ENCODE measurements at regions not wholly inside any gene's neighbourhood (a gene's known extent, or its start where the extent isn't known, plus 50 kb on each side); places are given as distances from the start of the nearest gene placed in this dataset.
"Not testable (repeated sequence)": the region's sequence is repeated elsewhere in the genome, so short reads cannot be mapped to it uniquely, and the experiment has no call there.

DNA sequence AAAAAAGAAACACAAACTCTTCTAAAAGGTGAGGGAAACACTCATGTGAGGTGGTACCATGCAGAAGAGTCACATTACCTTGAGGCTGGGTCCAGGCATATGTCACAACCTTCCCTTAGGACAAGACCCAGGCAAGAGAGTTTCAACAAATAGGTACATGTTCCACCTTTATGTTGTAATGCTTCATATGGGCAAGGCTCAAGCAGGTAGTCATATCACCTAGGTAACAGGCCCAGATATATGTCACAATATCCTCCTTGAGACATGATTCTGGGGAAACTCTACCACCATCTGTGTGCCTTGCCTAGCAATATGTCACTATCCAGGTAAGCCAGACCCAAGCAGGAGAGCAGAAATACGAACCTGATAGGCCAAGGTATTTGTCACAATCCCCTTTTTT, 892.2 kb upstream of the AMELY start:
- no peak overlapping the region for H3K27ac Mint-ChIP-seq
- no peaks in the 10 kb centered on the region for H3K9me3 Mint-ChIP-seq
- intact Hi-C loops (cut with micrococcal nuclease), result no loop called here
- H3K27me3 Mint-ChIP-seq, result no peaks in the 10 kb centered on the region
- no peak overlapping the region for H3K4me3 Mint-ChIP-seq
- H3K4me1 Mint-ChIP-seq, result no peaks in the 10 kb centered on the region
- no peak for DNase-seq
- no peaks in the 10 kb centered on the region for H3K36me3 Mint-ChIP-seq (ENCODE audit: low read depth)

DNA sequence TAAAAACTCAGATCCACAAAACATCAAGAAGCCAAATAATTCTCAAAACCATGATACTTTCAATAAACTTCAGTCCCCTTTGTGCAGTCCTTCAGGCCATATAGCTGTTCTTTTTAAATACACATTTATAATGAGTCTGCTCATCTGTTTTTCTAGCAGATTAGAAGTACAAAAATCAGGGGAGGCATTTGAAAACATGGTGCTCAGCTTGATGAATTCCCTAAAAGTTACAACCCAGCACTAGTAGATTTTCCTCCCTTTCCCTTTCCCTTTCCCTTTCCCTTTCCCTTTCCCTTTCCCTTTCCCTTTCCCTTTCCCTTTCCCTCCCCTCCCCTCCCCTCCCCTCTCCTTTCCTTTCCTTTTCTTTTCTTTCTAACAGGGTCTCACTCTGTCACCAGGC, 884.6 kb upstream of the AMELY start:
- Mint-ChIP-seq H3K36me3 (ENCODE audit: low read depth) (no peaks in the 10 kb centered on the region), H3K27me3 (no peaks in the 10 kb centered on the region), H3K4me1 (no peaks in the 10 kb centered on the region), H3K9me3 (no peaks in the 10 kb centered on the region), H3K27ac (no peak overlapping the region), H3K4me3 (no peak overlapping the region)
- intact Hi-C loops (cut with micrococcal nuclease), result no loop called here
- no peak for DNase-seq

GRCh38 chrY:7794441-7794840, 882.9 kb upstream of the AMELY start:
- H3K4me3 Mint-ChIP-seq, result no peak overlapping the region
- no peaks in the 10 kb centered on the region for H3K36me3 Mint-ChIP-seq (ENCODE audit: low read depth)
- H3K27me3 Mint-ChIP-seq, result no peaks in the 10 kb centered on the region
- no peak for DNase-seq
- intact Hi-C loops (cut with micrococcal nuclease), result no loop called here
- no peaks in the 10 kb centered on the region for H3K9me3 Mint-ChIP-seq
- H3K4me1 Mint-ChIP-seq, result no peaks in the 10 kb centered on the region
- no peak overlapping the region for H3K27ac Mint-ChIP-seq

DNA sequence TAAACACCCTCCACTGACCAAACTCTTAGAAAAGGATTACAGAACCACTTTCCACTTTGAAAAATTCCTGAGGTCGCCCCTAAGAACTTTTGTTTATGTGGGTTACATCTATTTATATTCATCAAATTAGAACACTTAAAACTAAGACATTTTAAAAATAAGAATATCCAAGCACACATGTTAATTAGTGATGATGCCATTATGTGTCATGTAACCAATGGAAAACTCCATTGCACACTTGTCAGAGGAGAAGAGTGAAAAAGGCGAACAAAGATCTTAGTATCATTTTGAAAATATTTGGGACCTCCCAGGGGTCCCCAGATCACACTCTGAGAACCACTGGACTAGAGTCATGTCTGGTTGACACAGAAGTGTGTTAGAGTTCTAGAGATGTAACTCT, 882.4 kb upstream of the AMELY start:
- Mint-ChIP-seq H3K4me3 (no peak overlapping the region), H3K27ac (no peak overlapping the region), H3K27me3 (no peaks in the 10 kb centered on the region), H3K9me3 (no peaks in the 10 kb centered on the region), H3K36me3 (ENCODE audit: low read depth) (no peaks in the 10 kb centered on the region), H3K4me1 (no peaks in the 10 kb centered on the region)
- DNase-seq, result no peak
- intact Hi-C loops (cut with micrococcal nuclease), result no loop called here

GRCh38 chrY:7792431-7792830, 880.9 kb upstream of the AMELY start:
- H3K27me3 Mint-ChIP-seq, result no peaks in the 10 kb centered on the region
- no peaks in the 10 kb centered on the region for H3K4me1 Mint-ChIP-seq
- H3K4me3 Mint-ChIP-seq, result no peak overlapping the region
- no peak for DNase-seq
- H3K27ac Mint-ChIP-seq, result no peak overlapping the region
- H3K36me3 Mint-ChIP-seq (ENCODE audit: low read depth), result no peaks in the 10 kb centered on the region
- H3K9me3 Mint-ChIP-seq, result no peaks in the 10 kb centered on the region
- intact Hi-C loops (cut with micrococcal nuclease), result no loop called here

- Mint-ChIP-seq H3K36me3 (ENCODE audit: low read depth) (no peaks in the 10 kb centered on the region), H3K4me1 (no peaks in the 10 kb centered on the region), H3K4me3 (no peak overlapping the region), H3K27me3 (no peaks in the 10 kb centered on the region), H3K27ac (no peak overlapping the region), H3K9me3 (no peaks in the 10 kb centered on the region)
- intact Hi-C loops (cut with micrococcal nuclease), result no loop called here
- no peak for DNase-seq
Measured at GRCh38 chrY:7781501-7781900, 869.9 kb upstream of the AMELY start.

DNA sequence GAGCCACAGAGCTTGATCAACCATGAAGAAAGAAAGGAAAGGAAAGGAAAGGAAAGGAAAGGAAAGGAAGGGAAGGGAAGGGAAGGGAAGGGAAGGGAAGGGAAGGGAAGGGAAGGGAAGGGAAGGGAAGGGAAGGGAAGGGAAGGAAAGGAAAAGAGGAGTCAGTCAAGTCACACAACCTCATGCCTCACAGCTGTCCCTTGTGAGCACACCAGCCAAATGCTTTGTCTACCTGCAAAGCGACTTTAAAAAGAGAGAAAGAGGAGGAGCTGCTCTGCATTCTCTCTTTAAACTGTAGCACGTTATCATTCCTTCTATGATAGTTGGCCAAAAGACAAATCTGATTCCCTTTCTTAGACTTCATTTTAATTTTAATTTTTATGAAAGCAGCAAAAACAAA, 863.9 kb upstream of the AMELY start:
- H3K4me3 Mint-ChIP-seq, result not testable (repeated sequence)

DNA sequence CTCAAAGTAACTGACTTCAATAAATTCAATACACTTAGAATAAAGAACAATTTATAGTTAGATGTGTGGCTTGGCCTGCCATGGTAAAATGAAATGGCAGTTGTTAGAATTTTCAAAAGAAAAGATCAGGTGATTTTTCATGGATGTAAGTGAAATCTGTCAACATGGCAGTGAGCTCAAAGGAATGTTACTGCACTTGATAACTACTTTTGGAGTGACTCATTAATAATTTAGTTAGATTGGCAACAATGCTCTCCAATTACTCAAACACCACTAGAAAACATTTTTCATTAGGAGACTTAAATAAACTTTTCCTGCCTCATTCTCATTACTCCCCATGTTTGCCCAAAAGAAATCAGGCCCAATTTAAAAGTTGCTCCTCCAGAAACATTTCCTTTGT, 860.2 kb upstream of the AMELY start:
- H3K9me3 Mint-ChIP-seq, result no peaks in the 10 kb centered on the region
- no peak overlapping the region for H3K27ac Mint-ChIP-seq
- DNase-seq, result no peak
- no peaks in the 10 kb centered on the region for H3K4me1 Mint-ChIP-seq
- intact Hi-C loops (cut with micrococcal nuclease), result no loop called here
- no peaks in the 10 kb centered on the region for H3K36me3 Mint-ChIP-seq (ENCODE audit: low read depth)
- H3K27me3 Mint-ChIP-seq, result no peaks in the 10 kb centered on the region
- no peak overlapping the region for H3K4me3 Mint-ChIP-seq

More for the DNA sequence above, 863.9 kb upstream of the AMELY start:
- H3K36me3 Mint-ChIP-seq (ENCODE audit: low read depth); H3K27ac Mint-ChIP-seq; intact Hi-C loops (cut with micrococcal nuclease); H3K27me3 Mint-ChIP-seq; H3K4me1 Mint-ChIP-seq; DNase-seq; H3K9me3 Mint-ChIP-seq: not testable (repeated sequence)

DNA sequence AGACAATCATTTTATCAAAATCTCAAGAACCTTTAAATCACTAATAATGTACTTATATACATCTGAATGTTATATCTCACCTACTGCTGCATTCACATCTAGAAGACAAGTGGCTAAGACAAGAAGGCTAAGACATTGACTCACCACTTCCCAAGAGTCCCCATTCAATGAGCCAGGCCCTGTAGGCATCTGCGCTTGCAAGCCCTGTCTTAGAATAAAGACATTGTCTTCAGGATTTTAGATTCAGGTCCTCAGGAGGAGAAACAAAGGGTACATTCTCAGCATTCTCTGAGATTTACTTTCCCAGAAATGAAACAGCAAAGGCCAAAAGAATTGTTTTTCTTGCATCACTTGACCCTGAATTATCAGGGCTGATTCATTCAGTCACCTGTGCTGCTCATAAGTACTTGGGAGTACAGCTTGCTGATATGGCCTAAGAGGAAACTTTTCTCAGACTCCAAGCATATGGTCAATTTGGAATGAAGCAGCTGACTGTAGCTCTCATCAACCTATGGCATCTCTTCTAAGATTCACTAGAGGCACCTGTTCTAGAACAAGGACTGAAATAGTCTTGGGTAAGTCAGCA, 858.3 kb upstream of the AMELY start:
- intact Hi-C loops (cut with micrococcal nuclease), result no loop called here
- no peak for DNase-seq
- no peak overlapping the region for H3K27ac Mint-ChIP-seq
- no peaks in the 10 kb centered on the region for H3K36me3 Mint-ChIP-seq (ENCODE audit: low read depth)
- H3K27me3 Mint-ChIP-seq, result no peaks in the 10 kb centered on the region
- H3K4me1 Mint-ChIP-seq, result no peaks in the 10 kb centered on the region
- H3K9me3 Mint-ChIP-seq, result no peaks in the 10 kb centered on the region
- no peak overlapping the region for H3K4me3 Mint-ChIP-seq

GRCh38 chrY:7768901-7769300, 857.3 kb upstream of the AMELY start:
- no peaks in the 10 kb centered on the region for H3K9me3 Mint-ChIP-seq
- no peak for DNase-seq
- H3K36me3 Mint-ChIP-seq (ENCODE audit: low read depth), result no peaks in the 10 kb centered on the region
- H3K27ac Mint-ChIP-seq, result no peak overlapping the region
- intact Hi-C loops (cut with micrococcal nuclease), result no loop called here
- H3K4me3 Mint-ChIP-seq, result no peak overlapping the region
- no peaks in the 10 kb centered on the region for H3K27me3 Mint-ChIP-seq
- no peaks in the 10 kb centered on the region for H3K4me1 Mint-ChIP-seq

DNA sequence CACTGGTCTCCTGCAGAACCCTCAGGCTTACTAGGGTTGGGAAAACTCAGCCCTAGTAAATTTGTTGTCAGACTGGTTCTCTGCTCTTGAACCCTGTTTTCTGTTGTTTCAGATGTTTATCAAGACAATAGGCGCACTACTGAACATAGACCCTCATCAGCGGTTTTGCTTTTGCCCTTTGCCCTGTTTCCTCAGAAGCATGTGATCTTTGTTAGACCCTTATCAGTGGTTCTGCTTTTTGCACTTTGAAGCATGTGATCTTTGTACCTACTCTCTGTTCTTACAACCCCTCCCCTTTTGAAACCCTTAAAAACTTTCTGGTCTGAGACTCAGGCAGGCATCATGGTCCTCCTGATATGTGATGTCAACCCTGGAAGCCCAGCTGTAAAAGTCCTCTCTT, 842.2 kb upstream of the AMELY start:
- no peak for DNase-seq
- no peaks in the 10 kb centered on the region for H3K36me3 Mint-ChIP-seq (ENCODE audit: low read depth)
- no peaks in the 10 kb centered on the region for H3K4me1 Mint-ChIP-seq
- no peak overlapping the region for H3K27ac Mint-ChIP-seq
- intact Hi-C loops (cut with micrococcal nuclease), result no loop called here
- H3K9me3 Mint-ChIP-seq, result no peaks in the 10 kb centered on the region
- peaks cover 3% of the 10 kb centered on the region for H3K27me3 Mint-ChIP-seq
- H3K4me3 Mint-ChIP-seq, result no peak overlapping the region

DNA sequence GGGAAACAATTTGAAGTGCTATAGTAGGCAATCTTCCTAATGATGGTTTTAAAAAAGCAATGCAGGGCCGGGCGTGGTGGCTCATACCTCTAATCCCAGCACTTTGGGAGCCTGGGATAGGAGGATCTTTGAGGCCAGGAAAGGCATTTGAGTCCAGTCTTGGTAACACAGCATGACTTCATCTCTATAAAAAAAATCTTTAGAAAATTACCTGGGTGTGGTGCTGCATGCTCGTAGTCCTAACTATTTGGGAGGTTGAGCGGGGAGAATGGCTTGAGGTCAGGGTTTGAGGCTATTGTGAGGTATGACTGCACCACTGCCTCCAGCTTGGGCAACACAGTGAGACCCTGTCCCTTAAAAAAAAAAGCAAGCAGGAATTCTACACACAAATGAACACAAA, 835.2 kb upstream of the AMELY start:
- Mint-ChIP-seq H3K36me3 (ENCODE audit: low read depth) (no peaks in the 10 kb centered on the region), H3K4me1 (no peaks in the 10 kb centered on the region), H3K4me3 (no peak overlapping the region), H3K27me3 (no peaks in the 10 kb centered on the region), H3K27ac (no peak overlapping the region), H3K9me3 (no peaks in the 10 kb centered on the region)
- intact Hi-C loops (cut with micrococcal nuclease), result no loop called here
- no peak for DNase-seq

DNA sequence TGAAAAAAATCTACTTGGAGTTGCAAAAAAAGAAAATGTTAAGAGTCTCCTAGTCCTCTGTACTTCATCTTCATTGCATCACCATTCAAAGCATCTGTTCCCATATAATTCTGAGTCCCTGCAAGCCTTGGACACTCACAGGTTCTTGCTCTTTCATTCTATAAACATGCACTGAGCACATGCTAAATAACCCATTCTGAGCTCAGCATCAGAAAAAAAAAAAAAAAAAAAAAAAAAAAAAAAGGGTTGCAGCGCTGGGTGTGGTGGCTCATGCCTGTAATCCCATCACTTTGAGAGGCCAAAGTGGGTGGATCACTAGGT, 834.0 kb upstream of the AMELY start:
- no peaks in the 10 kb centered on the region for H3K9me3 Mint-ChIP-seq
- no peak overlapping the region for H3K27ac Mint-ChIP-seq
- no peaks in the 10 kb centered on the region for H3K4me1 Mint-ChIP-seq
- DNase-seq, result no peak
- no peak overlapping the region for H3K4me3 Mint-ChIP-seq
- no peaks in the 10 kb centered on the region for H3K36me3 Mint-ChIP-seq (ENCODE audit: low read depth)
- H3K27me3 Mint-ChIP-seq, result no peaks in the 10 kb centered on the region
- intact Hi-C loops (cut with micrococcal nuclease), result no loop called here

- Mint-ChIP-seq H3K4me3 (no peak overlapping the region), H3K27ac (no peak overlapping the region), H3K9me3 (no peaks in the 10 kb centered on the region), H3K4me1 (no peaks in the 10 kb centered on the region), H3K27me3 (no peaks in the 10 kb centered on the region), H3K36me3 (ENCODE audit: low read depth) (no peaks in the 10 kb centered on the region)
- intact Hi-C loops (cut with micrococcal nuclease), result no loop called here
- no peak for DNase-seq
Measured at GRCh38 chrY:7744691-7745580, 833.4 kb upstream of the AMELY start.

DNA sequence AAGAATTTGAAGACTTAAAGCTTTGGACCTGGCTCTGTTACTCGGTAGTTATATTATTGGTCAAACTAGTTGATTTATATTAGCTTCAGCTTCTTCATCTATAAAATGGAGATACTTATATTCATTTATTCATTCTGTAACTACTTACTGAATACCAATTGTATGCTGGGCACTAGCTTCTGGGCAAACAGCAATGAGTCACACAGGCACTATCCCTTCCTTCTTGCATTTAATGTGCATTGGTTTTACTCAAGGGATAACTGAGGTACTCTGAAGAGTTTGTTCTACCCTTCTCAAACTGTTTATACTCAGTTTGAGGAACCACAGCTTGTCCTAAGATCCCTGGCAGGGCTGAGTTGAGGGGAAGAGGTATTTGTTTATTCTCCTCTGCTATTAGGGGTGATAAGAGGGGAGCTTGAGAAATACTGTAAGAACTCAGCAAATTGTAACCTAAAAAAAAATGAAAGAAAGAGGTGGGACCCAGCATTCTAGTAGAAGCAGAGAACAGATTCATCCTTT, 825.4 kb upstream of the AMELY start:
- H3K4me1 Mint-ChIP-seq, result peaks cover 2% of the 10 kb centered on the region
- intact Hi-C loops (cut with micrococcal nuclease), result no loop called here
- no peak overlapping the region for H3K27ac Mint-ChIP-seq
- DNase-seq, result no peak
- no peaks in the 10 kb centered on the region for H3K9me3 Mint-ChIP-seq
- no peaks in the 10 kb centered on the region for H3K36me3 Mint-ChIP-seq (ENCODE audit: low read depth)
- H3K4me3 Mint-ChIP-seq, result no peak overlapping the region
- no peaks in the 10 kb centered on the region for H3K27me3 Mint-ChIP-seq
